ENCODE measurements at regions not wholly inside any gene's neighbourhood (a gene's known extent, or its start where the extent isn't known, plus 50 kb on each side); places are given as distances from the start of the nearest gene placed in this dataset.

DNA sequence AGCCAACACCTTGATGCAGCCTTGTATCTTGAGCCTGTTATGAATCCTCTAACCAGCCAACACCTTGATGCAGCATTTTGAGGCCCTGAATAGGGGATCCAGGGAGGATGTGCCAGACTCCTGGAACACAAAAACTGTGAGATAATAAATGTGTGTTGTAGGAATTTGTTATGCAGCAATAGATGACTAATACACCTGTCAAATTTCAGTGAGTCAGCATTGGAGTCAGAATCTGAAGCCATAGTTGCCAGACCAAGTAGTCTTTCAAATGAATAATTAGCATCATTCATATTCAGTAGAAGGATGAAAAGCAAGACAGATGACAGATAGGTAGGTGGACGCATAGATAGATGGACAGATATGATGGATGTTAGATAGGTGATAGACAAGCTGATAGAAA, 942.5 kb upstream of the SLC39A10 start:
- TF ChIP-seq, protein P1, sequence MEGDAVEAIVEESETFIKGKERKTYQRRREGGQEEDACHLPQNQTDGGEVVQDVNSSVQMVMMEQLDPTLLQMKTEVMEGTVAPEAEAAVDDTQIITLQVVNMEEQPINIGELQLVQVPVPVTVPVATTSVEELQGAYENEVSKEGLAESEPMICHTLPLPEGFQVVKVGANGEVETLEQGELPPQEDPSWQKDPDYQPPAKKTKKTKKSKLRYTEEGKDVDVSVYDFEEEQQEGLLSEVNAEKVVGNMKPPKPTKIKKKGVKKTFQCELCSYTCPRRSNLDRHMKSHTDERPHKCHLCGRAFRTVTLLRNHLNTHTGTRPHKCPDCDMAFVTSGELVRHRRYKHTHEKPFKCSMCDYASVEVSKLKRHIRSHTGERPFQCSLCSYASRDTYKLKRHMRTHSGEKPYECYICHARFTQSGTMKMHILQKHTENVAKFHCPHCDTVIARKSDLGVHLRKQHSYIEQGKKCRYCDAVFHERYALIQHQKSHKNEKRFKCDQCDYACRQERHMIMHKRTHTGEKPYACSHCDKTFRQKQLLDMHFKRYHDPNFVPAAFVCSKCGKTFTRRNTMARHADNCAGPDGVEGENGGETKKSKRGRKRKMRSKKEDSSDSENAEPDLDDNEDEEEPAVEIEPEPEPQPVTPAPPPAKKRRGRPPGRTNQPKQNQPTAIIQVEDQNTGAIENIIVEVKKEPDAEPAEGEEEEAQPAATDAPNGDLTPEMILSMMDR (IDR thresholded peaks at IDR 0.05) = no peak
- no peak for TF ChIP-seq POLR2A (IDR thresholded peaks at IDR 0.05)
